NB4 (cell line): ENCODE measurements at regions not wholly inside any gene's neighbourhood (a gene's known extent, or its start where the extent isn't known, plus 50 kb on each side); places are given as distances from the start of the nearest gene placed in this dataset.

ENCODE experiments used
- DNase-seq: peaks from one replicate; pipeline ENCODE4 v3.0.0; 2010; ENCODE audit warnings: low read depth
- H3K4me3 ChIP-seq: one replicate; pipeline ENCODE4 v1.5.1; 2011; ENCODE audit warnings: mild to moderate bottlenecking, low read depth, low read length, moderate library complexity
- MAX ChIP-seq: IDR thresholded peaks from 2 replicates; pipeline ENCODE4 v1.6.1; 2011; ENCODE audit warnings: low read depth, low read length
- MYC ChIP-seq: IDR thresholded peaks from 2 replicates; pipeline ENCODE4 v1.6.1; 2011; ENCODE audit warnings: low read depth, low read length
- POLR2A ChIP-seq: IDR thresholded peaks from 2 replicates; pipeline ENCODE4 v1.6.1; 2011; ENCODE audit warnings: mild to moderate bottlenecking; ENCODE audit not compliant: insufficient read length; ENCODE audit errors: extremely low read depth
- TF ChIP-seq, protein P1 (sequence below): IDR thresholded peaks from one replicate; pipeline ENCODE4 v1.5.1; 2012; ENCODE audit warnings: low read depth, low read length

DNA sequence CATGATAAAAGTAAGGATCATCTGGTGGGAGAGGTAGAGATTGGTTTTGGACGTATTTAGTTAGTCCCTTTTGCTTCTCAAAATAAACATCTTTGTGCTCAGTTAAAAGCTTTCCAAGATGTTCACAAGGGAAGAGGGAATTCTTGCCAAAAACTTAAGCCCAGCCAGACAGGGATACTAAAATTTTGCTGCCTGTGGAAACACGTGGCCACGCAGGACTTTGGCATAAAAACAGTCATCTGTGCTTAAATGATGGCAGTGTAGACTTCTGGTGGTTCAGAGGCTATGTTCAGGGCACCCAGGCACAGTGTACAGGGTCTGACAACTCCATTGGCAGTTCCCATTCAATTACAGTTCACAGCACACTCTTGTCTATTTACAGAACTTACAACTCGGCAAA lies 93.2 kb upstream of the JADE1 start:
- H3K4me3 ChIP-seq, result no peak overlapping the region
- no peak for DNase-seq
- TF ChIP-seq POLR2A, result no peak
- no peak for TF ChIP-seq MYC
- TF ChIP-seq, protein P1, sequence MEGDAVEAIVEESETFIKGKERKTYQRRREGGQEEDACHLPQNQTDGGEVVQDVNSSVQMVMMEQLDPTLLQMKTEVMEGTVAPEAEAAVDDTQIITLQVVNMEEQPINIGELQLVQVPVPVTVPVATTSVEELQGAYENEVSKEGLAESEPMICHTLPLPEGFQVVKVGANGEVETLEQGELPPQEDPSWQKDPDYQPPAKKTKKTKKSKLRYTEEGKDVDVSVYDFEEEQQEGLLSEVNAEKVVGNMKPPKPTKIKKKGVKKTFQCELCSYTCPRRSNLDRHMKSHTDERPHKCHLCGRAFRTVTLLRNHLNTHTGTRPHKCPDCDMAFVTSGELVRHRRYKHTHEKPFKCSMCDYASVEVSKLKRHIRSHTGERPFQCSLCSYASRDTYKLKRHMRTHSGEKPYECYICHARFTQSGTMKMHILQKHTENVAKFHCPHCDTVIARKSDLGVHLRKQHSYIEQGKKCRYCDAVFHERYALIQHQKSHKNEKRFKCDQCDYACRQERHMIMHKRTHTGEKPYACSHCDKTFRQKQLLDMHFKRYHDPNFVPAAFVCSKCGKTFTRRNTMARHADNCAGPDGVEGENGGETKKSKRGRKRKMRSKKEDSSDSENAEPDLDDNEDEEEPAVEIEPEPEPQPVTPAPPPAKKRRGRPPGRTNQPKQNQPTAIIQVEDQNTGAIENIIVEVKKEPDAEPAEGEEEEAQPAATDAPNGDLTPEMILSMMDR, result no peak

- TF ChIP-seq MAX, result no peak
- no peak for TF ChIP-seq POLR2A
- TF ChIP-seq MYC, result no peak
- TF ChIP-seq, protein P1, result no peak
- peak; percentile 32 for DNase-seq
- no peak overlapping the region for H3K4me3 ChIP-seq
These were observed 93.9 kb upstream of the JADE1 start for GRCh38 chr4:128715616-128716015.

DNA sequence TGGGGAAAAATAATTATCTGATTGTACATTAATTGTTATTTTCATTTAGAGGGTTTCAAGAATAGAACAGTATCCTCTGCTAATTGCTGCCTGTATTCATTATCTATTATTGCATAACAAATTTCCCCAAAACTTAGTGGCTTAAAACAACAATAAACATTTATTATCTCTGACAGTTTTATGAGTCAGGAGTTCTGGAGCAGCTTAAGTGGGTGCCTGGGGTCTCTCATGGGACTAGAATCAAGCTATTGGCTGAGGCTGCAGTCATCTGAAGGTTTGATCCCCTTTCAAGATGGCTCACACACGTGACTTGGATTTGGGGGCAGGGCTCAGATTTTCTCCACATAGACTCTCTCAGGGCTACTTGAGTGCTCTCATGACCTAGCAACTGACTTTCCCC lies 98.1 kb upstream of the JADE1 start:
- TF ChIP-seq MAX (no peak), POLR2A (no peak), MYC (no peak)
- TF ChIP-seq, protein P1, result no peak
- H3K4me3 ChIP-seq, result no peak overlapping the region
- DNase-seq, result no peak

DNA sequence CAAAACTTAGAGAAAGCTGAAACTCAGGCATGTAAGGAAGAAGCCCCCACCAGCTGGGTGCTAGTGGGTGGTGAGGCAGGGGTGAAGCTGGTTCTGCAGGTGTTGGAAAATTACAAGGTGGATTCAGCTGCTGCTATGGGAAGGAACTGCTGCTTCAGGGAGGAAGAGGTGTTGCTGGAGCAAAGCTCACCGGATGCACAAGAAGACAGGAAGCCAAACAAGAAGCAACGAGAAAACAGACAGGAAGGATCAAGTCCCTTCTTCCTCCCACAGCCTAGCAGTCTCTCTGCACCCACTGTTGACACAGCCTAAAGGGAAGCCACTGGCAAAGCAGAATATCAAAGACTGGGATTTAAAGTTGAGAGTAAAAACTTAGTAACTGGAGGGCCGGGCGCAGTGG lies 100.2 kb upstream of the JADE1 start:
- TF ChIP-seq MYC, result no peak
- TF ChIP-seq, protein P1, result no peak
- no peak for TF ChIP-seq POLR2A
- TF ChIP-seq MAX, result no peak
- no peak for DNase-seq
- no peak overlapping the region for H3K4me3 ChIP-seq

- TF ChIP-seq POLR2A, result no peak
- no peak for TF ChIP-seq MYC
- TF ChIP-seq, protein P1, result no peak
- TF ChIP-seq MAX, result no peak
- H3K4me3 ChIP-seq, result no peak overlapping the region
These were observed 101.6 kb upstream of the JADE1 start for GRCh38 chr4:128707864-128708263.

DNA sequence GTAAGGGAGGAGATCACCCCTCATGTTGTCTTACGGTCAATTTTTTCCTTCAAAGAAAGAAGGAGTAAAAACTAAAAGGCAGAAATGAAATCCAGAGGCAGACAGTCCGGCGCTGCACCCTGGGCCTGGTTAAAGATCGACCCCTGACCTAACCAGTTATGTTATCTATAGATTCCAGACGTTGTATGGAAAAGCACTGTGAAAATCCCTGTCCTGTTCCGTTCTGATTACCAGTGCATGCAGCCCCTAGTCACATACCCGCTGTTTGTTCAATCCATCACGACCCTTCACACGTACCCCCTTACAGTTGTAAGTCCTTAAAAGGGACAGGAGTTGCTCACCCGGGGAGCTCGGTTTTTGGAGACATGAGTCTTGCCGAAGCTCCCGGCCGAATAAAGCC lies 105.6 kb upstream of the JADE1 start:
- no peak for DNase-seq
- TF ChIP-seq MYC (no peak), MAX (no peak), POLR2A (no peak)
- TF ChIP-seq, protein P1, result no peak

More at GRCh38 chr4:128707864-128708263, 101.6 kb upstream of the JADE1 start:
- DNase-seq, result no peak

More for the DNA sequence above, 105.6 kb upstream of the JADE1 start:
- H3K4me3 ChIP-seq, result no peak overlapping the region
